HEK293T (cell line): ENCODE measurements at regions not wholly inside any gene's neighbourhood (a gene's known extent, or its start where the extent isn't known, plus 50 kb on each side); places are given as distances from the start of the nearest gene placed in this dataset.

Experiments used
- ELF4 ChIP-seq: fragments of 450-650 bp; IDR thresholded peaks from 2 replicates; pipeline ENCODE4 v1.6.1; 2017; ENCODE audit warnings: antibody characterized with exemption
- FOXA1 ChIP-seq: fragments of 450-650 bp; IDR thresholded peaks from 2 replicates; pipeline ENCODE4 v1.6.1; 2016; ENCODE audit warnings: mild to moderate bottlenecking
- NFRKB ChIP-seq: fragments of 450-650 bp; IDR thresholded peaks from 2 replicates; pipeline ENCODE4 v1.6.1; 2016; ENCODE audit warnings: mild to moderate bottlenecking, moderate library complexity
- SP1 ChIP-seq: fragments of 450-650 bp; IDR thresholded peaks from 2 replicates; pipeline ENCODE4 v1.6.1; 2017
- SUZ12 ChIP-seq: fragments of 450-650 bp; IDR thresholded peaks from 2 replicates; pipeline ENCODE4 v1.6.1; 2016; ENCODE audit warnings: mild to moderate bottlenecking

DNA sequence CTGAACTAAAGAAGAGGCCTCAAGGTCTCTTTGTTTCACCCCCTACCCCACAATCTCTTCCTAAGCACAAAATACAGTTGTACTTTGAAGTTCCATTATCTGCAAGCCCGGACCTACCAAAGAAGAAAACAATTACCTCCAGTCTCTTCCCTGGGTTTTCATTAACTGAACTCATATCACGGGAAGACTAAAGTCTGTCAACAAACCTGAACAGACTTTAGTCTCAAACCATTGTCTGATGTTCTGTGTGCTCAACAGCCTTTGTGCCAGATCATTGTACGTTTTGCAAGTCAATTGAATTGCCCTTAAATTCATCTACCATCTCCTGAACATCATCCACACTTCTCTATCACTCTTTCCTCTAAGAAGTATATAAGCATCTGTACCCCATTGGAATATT, 1021.9 kb upstream of the CDH2 start:
- TF ChIP-seq SP1: no peak
- no peak for TF ChIP-seq FOXA1
- no peak for TF ChIP-seq NFRKB
- no peak for TF ChIP-seq ELF4
- no peak for TF ChIP-seq SUZ12
